ENCODE measurements at regions not wholly inside any gene's neighbourhood (a gene's known extent, or its start where the extent isn't known, plus 50 kb on each side); places are given as distances from the start of the nearest gene placed in this dataset.

DNA sequence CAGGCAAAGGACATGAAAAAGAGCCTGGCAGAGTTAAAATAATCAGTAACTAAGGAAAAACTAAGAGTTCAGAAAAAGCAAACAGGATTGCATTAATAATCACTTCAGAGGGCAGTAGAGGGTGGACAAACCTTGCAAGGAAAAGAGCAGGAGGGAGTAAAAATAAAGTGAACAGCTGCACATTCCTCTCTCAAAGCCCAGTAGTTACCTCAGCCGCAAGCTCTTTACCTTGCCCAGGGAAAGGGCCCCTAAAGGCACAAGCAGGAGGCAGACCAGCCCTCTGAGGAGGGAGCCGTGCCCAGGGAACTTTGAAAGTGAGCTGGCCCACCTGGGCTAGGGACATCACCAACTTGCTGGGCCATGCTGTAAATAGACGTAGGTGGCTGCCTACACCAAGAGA, 196.9 kb downstream of the C1D start:
- H3K27me3 ChIP-seq (ENCODE audit: control insufficient read depth in 2 of 2, insufficient read depth in 2 of 2, low read length in 2 of 2), result no peaks in the 10 kb centered on the region
- DNase-seq (ENCODE audit: low read depth, low spot score) (no peak), FAIRE-seq (no peak)
- no peaks in the 10 kb centered on the region for H3K9me3 ChIP-seq (replicated peaks; ENCODE audit: control insufficient read depth, insufficient read depth, low read length)
- no peaks in the 10 kb centered on the region for H4K20me1 ChIP-seq (replicated peaks; ENCODE audit: control insufficient read depth, extremely low read depth, insufficient read depth, low read length)
- H3K9ac ChIP-seq (replicated peaks; ENCODE audit: extremely low read depth, insufficient read depth, low read length), result no peak overlapping the region
- no peak overlapping the region for H2AFZ ChIP-seq (ENCODE audit: low read depth, low read length)
- H3K4me1 ChIP-seq (ENCODE audit: control insufficient read depth, extremely low read depth, insufficient read depth, low read length), result peaks cover 12% of the 10 kb centered on the region
- H3K4me3 ChIP-seq (replicated peaks in 1 of 3; ENCODE audit: insufficient read depth in 1 of 3, low read depth in 1 of 3, low read length in 3 of 3), result no peak overlapping the region
- no peak overlapping the region for H3K27ac ChIP-seq (ENCODE audit: insufficient read depth, low read depth, low read length)
- TF ChIP-seq, protein P1, sequence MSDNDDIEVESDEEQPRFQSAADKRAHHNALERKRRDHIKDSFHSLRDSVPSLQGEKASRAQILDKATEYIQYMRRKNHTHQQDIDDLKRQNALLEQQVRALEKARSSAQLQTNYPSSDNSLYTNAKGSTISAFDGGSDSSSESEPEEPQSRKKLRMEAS (IDR thresholded peaks at IDR 0.05; ENCODE audit: insufficient read depth, insufficient read length), result no peak
- TF ChIP-seq POLR2A (IDR thresholded peaks at IDR 0.05; ENCODE audit: low read depth, low read length) (no peak), JUN (IDR thresholded peaks at IDR 0.05; ENCODE audit: borderline replicate concordance, insufficient read depth, insufficient read length, low read depth) (no peak), FOS (IDR thresholded peaks at IDR 0.05; ENCODE audit: borderline replicate concordance, insufficient read depth, low read length) (no peak), MYC (IDR thresholded peaks at IDR 0.05; ENCODE audit: low read depth, low read length) (no peak), POLR2AphosphoS5 (IDR thresholded peaks at IDR 0.05; ENCODE audit: insufficient read depth, low read depth, low read length) (no peak), GATA2 (IDR thresholded peaks at IDR 0.05; ENCODE audit: insufficient read depth, insufficient read length, low read depth, low read length) (no peak), EZH2 (IDR thresholded peaks at IDR 0.05; ENCODE audit: borderline replicate concordance, low read depth, low read length, severe bottlenecking) (no peak)
- TF ChIP-seq, protein P2, sequence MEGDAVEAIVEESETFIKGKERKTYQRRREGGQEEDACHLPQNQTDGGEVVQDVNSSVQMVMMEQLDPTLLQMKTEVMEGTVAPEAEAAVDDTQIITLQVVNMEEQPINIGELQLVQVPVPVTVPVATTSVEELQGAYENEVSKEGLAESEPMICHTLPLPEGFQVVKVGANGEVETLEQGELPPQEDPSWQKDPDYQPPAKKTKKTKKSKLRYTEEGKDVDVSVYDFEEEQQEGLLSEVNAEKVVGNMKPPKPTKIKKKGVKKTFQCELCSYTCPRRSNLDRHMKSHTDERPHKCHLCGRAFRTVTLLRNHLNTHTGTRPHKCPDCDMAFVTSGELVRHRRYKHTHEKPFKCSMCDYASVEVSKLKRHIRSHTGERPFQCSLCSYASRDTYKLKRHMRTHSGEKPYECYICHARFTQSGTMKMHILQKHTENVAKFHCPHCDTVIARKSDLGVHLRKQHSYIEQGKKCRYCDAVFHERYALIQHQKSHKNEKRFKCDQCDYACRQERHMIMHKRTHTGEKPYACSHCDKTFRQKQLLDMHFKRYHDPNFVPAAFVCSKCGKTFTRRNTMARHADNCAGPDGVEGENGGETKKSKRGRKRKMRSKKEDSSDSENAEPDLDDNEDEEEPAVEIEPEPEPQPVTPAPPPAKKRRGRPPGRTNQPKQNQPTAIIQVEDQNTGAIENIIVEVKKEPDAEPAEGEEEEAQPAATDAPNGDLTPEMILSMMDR (IDR thresholded peaks at IDR 0.05; ENCODE audit: extremely low read depth in 1 of 2, insufficient read depth in 1 of 2, low read depth in 1 of 2, low read length in 2 of 2), result no peak
- BruUV-seq (replicated peaks), result no TSS peak
- H3K4me2 ChIP-seq (ENCODE audit: insufficient read depth, low read length), result no peak overlapping the region
- no peaks in the 10 kb centered on the region for H3K9me1 ChIP-seq (replicated peaks; ENCODE audit: control insufficient read depth, extremely low read depth, insufficient read depth, low read length)
- dilution Hi-C loops (cut with MboI; ENCODE audit: extremely low pct_ligation_motif_present, low sequenced_read_pairs) (no loop called here), intact Hi-C loops (cut with micrococcal nuclease) (no loop called here)
- H3K36me3 ChIP-seq (ENCODE audit: control insufficient read depth in 2 of 2, extremely low read depth in 1 of 2, insufficient read depth in 2 of 2, low read length in 2 of 2), result no peaks in the 10 kb centered on the region
- ChIA-PET CTCF (interaction anchor here (1.5 to 6.5 kb wide), 3 partner anchors 16 to 165 kb away, joined by 5 to 27 read pairs (median 8); no protein-coding TSS in a partner anchor), POLR2A (no interaction called here)
- H3K79me2 ChIP-seq (ENCODE audit: control insufficient read depth, insufficient read depth, low read length), result no peaks in the 10 kb centered on the region
